ENCODE measurements at regions not wholly inside any gene's neighbourhood (a gene's known extent, or its start where the extent isn't known, plus 50 kb on each side); places are given as distances from the start of the nearest gene placed in this dataset.
"Not testable (repeated sequence)": the region's sequence is repeated elsewhere in the genome, so short reads cannot be mapped to it uniquely, and the experiment has no call there.

DNA sequence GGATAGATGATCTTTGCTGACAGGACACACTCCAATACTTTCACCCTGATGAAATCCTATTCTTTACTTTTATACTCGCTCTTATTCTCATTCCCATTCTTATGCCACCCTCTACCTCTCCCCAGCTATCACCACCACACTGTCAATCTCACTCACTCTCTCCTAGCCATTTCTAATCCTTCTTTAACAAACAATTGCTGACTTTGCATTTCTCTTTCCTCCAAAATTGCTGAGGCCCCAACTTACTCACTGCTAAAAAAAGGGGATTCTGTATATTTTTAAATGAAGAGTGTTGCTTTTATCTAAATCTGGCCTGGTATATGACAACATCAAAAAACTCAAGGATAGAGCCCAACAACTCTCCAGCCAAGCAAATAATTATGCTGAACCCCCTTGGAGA is 515.4 kb downstream of the MATN1 start:
- DNase-seq = not testable (repeated sequence)

DNA sequence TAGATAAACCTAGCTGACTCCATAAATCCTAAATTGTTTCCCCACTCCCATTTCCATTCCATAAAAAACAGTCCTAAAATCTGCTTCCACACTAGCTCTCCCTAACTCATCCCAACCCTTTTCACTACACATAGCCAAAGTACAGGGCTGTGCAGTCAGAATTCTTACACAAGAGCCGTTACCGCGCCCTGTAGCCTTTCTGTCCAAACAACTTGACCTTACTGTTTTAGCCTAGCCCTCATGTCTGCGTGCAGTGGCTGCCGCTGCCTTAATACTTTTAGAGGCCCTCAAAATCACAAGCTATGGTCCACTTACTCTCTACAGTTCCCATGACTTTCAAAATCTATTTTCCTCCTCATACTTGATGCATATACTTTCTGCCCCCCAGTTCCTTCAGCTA is 516.8 kb downstream of the MATN1 start:
- not testable (repeated sequence) for DNase-seq

DNA sequence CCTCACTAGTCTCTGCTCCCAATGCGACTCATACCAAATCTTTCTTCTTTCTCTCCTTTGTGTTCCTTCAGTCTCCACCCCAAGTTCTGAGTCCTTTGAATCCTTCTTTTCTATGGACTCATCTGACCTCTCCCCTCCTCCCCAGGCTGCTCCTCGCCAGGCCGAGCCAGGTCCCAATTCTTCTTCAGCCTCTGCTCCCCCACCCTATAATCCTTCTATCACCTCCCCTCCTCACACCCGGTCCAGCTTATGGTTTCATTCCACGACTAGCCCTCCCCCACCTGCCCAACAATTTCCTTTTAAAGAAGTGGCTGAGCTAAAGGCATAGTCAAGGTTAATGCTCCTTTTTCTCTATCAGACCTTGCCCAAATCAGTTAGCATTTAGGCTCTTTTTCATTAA is 518.5 kb downstream of the MATN1 start:
- not testable (repeated sequence) for DNase-seq

DNA sequence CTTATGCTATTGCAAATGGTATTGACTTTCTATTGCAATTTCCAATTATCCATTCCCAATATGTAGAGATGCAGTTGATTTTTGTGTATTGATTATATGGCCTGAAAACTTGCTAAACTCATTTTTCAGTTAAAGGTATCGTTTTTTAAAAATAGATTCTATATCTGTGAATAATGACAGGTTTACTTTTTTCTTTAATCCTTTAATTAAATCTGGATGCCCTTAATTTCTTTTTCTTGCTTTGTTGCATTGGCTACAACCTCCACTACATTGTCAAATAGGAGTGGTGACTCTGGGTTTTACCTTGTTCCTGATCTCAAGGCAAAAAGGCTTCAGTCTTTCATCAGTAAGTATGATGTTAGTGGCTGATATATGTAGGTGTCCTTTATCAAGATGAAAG is 522.4 kb downstream of the MATN1 start:
- DNase-seq = no peak

DNA sequence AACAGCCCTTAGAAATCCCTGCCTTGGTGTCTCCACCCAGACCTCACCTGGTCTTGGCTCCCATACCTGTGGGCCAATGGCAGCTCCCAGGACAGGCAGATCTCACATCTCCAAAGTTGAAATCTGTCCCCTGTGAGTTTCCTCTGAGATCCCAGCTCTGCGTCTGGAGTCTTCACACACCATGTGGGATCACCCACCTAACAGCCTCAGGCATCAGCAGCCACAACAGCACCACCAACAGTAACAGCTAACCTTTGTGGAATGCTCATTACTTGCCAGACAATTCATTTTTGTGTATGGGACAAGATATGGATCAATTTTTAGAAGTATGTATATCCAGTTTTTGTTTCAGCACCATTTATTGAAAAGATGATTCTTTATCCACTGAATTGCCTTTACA is 523.2 kb downstream of the MATN1 start:
- DNase-seq = no peak

DNA sequence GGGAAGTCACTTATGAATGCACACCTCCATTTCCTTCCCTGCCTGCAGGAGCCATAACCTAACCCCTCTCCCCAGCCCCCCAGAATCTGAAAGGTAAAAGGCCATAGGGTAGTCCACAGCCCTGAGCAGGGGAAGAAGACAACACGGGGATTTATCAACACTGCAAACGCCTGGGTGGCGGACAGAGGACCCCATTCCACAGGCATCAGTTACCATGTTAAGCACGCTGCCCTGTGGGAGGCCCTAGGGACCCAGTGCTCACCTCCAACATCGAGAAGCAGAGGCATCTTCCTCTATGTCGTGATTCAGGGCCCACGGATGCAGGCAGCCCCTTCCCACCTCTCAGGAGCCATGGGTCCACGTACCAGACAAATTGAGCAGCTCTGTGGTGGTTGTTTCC is 523.8 kb downstream of the MATN1 start:
- no peak for DNase-seq

DNA sequence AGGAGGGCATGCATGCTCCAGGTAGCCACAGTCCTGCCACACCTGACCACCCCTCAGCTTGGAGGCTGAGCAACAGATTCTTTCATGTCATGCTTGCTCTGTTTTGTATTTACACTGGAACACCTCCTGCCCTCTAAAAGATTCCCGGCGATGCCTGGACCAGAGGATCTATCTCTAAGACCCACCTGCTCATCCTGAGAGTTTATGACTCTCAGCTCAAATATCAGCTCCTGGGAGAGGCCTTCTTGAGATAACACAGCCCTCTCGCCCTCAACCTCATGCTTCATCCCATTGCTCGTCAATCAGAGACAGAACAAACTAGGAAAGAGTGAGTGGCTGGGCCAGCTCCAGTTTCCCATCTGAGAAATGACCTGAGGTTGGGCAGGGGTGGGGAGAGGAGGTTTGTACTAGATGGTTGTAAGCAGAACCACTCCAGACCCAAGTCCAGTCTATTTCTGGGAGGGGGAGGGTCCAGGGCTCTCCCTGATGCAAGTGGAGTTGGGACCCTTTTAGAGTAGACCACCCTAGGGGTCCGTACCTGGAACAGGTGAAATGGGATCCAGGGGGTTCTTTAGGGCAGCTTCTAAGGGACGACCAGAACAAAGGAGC is 524.5 kb downstream of the MATN1 start:
- DNase-seq = no peak

DNA sequence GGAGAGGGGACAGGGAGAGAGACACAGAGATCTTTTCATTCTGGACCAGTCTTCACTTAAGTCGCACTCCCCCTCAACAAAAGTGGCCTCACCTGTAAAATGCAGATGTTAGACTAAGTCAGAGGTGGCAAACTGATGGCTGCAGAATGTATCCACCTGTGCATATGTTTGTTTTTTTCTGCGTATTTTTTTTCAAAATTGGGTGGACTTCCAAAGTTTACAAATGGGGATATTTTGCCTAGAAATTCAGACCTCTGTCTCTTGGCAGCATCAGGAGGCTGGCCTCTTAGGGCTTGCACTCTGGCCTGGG is 525.0 kb downstream of the MATN1 start:
- no peak for DNase-seq

DNA sequence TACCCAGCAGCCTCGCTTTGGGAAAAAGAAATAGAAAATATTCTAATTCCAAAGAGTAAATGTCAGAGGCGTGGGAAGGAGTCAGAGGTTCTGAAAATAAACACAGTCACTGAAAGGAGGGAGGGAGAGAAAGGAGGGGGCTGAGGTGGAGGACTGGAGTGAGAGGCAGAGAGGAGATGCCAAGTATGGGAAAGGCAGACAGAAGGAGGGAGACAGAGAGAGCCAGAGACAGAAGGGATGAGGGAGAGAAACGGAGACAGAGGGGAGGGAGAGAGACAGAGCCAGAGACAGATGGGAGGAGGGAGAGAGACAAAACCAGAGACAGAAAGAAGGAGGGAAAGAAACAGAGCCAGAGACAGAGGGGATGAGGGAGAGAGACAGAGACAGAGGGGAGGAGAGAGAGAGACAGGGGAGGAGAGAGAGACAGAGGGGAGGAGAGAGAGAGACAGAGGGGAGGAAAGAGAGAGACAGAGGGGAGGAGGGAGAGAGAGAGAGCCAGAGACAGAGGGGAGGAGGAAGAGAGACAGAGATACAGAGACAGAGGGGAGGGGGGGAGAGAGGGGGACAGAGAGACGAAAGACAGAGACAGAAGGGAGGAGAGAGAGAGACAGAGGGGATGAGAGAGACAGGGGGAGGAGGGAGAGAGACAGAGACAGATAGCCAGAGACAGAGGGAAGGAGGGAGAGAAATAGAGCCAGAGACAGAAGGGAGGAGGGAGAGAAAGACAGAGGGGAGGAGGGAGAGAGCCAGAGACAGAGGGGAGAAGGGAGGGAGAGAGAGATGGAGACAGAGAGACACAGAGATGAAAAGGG is 525.5 kb downstream of the MATN1 start:
- DNase-seq = peak in 2 of 3 donors; percentile 3 to 16

DNA sequence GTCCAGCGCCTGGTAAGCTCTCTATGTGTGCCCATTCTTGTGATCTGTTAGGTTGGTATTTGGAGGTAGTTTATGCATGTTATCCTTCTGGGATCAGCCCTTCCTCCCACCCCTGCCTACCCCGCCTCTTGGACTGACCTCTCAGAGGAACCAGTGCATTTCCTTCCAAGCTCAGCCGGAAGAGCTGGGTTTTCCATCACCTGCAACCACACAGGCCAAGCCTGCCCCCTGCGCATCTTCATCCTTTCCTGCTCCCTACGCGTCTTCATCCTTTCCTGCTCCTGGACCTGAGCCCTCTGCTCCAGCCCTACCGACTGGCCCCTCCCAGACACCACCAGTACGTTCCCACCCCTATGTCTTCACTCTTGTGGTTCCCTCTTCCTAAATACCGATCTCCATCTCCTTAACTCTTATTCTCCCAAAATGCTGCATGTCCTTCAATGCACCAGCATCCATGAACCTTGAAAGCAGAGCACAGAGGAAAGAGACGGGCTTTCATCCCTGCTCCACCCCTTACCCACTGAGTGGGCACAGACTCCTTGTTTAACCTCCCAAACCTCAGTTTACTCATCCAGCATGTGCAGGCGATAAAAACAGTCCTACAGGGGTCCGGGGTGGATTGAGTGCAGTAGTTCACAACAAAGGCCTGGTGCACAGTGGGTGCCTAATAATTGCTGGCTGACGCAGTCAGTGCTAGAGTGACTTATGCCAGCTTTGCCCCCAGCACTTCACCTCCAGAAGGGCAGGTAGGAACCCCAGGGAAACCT is 526.3 kb downstream of the MATN1 start:
- DNase-seq = no peak

DNA sequence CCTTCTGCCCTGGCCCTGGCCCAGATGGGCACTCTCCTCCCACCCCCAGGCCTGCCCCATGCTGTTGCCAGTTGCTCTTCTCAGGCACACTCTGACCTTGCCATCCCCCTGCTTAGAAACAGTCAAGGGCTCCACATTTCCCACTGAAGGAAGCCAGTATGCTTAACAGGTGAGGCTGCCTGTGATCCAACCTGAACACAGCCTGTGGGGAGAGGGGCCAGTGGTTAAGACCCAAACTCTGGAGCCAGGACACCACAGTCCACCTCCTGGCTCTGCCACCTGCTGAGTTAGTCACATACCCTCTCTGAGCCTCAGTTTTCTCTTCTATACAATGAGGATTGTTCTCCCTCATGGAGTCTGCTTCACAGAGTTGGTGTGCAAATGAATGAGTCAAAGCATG is 526.9 kb downstream of the MATN1 start:
- no peak for DNase-seq

DNA sequence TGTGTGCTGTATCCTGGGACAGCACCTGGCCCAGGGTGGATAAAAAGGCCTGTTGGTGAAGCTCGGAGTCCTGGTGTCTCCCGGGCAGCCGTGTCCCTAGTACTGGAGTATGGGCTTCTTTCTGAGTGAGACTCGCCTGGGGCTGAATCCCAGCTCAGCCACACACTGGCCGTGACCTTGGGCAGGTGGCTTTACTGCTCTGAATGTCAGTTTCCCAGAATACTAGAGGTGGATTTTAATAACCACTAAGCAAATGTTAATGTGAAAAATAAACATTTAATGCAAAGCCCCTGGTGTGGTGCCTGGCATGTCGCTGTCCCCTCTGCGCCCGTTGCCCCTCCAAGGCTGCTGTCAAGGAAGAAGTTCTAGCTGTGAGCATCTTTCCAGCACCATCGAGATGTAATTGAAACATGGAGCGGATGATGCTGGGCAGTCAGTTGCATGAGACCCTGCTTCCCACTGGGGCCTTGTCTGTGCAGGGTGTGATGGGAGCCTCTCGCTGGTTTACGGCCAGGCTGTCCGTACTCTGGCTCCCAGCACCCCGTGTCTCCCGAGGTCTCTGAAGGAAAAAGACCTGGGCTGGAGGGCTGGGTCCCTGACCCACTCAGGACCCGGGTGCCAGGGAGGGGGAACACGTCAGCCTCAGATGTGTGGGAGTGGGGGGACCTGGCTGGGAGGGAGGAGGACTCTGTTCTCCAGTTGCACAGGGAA is 527.8 kb downstream of the MATN1 start:
- no peak for DNase-seq

DNA sequence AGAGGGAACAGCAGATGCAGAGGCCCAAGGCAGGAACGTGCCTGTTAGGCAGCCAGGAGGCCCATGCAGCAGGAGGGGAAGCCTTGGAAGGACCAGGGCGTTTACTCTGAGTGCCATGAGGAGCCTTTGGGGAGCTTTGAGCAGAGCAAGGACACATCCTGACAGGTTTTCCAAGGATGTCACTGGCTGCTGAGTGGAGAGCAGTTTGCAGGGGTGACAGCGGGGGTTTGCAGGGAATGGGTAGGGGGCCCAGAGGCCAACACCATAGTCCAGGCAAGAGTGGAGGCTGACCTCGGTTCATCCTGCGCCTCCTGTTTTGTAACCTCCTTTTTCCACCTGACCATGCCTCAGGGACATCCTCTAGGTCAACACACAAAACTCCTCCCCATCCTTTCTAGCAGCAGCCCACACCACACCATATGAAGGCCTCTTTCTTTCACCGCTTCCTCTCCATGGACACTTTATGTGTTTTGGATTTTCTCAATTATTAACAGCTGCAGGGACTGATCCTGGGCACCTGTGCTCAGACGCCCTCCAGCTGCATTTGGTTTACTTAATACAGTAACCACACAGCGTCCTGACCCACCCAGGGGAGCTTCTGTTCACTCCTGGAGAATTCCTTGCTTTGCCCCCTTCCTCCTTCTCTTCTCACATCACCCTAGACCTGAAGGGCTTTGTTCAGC is 528.5 kb downstream of the MATN1 start:
- peak in 1 of 3 donors; percentile 13 for DNase-seq

DNA sequence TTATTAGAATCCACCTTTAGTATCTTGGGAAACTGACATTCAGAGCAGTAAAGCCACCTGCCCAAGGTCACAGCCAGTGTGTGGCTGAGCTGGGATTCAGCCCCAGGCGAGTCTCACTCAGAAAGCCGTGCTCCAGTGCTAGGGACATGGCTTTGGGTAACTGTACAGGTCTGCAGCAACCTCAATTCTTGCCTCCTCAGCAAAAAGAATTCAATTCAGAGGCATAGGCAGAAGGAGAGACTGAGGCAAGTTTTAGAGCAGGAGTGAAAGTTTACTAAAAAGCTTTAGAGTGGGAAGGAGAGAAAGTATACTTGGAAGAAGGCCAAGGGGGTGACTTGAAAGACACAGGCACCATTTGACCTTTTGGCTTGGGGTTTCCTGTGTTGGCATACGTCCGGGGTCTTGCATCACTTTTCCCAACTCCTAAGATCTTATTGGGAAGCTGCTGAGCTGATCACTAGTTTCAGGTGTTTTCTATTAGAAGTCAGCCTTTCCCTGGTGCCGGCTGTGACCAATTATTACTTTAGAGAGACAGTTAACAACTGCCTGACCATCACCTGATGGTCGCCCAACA is 529.3 kb downstream of the MATN1 start:
- no peak for DNase-seq

DNA sequence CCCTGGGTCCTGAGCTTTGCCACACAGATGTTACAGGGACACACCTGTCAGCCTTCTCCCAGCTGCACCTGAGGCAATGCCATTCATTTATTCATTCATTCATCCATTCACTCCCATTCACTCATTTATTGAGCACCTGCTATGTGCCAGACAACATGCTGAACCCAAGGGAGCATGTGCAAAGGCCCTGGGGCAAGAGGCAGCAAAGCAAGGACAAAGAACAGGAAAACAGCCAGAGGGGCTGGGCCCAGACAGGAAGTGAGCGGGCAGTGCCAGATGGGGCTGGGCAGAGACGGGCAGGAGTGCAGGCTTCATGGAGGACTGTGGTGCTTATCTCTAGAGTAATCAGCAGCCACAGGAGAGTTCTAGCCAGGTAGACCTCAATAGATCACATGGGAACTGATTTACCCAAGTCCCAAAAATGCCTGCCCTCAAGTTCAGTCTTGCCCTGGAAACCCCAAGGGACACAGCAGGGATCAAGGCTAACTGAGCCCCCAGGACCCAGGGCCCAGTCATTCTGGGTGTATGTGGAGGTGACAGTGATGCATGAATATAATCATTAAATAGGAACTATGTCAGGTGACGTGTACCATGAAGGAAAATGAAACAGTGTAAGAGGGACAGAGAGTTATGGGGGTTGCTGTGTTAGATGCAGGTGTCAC is 530.3 kb downstream of the MATN1 start:
- DNase-seq = no peak

DNA sequence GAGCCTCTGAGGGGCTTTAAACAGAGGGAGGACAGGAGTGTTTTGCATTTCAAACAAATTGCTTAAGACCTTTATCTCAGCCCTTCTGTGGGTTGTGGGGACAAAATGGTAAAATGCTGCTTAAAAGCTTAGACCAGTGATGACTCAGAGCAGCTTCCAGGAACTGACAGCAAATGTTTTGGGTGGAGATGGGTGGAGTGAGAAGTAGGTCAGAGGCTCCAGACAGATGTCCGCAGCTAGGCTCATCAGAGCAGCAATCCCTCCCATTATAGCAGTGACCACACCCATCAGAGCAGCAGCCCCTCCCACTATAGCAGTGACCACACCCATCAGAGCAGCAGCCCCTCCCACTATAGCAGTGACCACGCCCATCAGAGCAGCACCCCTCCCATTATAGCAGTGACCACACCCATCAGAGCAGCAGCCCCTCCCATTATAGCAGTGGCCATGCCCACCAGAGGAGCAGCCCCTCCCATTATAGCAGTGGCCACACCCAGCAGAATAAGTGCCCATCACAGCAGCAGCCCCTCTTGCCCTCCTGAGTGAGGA is 532.2 kb downstream of the MATN1 start:
- peak; percentile 30 to 46 (median 30) for DNase-seq

DNA sequence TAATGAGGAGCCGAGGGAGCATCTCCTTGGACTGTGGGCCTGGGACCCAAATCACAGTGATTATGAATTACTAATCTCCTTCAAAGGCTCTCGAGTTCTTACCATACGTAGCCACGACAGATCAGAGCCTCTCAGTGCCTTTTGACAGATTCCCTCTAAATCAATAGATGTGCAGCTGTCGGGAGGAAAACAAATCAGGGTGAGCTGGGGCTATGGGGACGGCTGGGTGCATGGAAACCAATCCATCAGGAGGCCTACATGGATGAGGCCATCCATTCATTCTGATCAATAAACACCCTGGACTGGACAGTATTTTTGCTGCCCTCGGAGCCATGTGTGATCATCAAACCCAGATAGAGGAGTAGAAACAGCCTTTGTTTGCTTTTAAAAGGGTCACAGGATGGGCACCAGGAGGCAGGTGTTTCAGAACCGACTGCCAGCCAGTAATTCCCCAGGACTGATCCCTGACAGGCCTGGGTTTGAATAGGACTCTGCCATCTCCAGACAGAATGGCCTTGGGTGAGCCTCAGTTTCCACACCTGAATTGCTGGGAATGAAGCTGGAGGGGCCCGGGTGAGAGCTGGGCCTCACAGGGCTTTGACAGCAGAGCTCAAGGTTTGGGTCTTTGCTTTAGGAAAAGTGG is 532.8 kb downstream of the MATN1 start:
- DNase-seq = no peak

DNA sequence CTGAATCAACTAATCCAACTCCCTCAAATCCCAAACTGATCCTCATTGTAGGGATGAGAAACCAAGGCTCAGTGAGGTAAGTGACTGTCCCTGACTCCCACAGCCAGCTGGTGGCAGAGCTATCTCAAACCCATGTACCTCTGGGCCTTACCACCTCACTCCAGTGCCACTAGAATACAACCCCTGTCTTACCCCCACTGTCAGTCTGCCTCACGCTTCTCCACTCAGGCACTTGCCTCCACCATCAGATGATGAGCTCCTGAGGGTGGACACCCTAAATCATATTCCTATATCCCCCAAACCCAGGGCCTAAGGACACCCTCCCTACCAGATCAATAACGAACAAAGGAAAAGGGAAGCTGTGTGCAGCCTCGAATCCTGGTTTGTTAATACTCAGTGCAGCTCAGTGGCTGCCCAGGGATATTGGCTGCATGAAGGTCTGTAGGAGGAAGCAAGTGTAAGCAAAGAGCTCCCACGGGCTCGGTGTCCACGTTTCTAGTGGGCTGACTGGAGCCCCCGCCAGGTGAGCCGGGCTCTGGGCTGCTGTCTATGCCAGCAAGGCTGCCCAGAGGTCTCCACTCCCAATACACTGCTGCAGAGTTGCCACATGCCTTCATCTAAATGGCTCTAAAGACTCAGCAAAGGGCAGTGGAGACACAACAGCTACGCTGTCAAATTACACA is 533.4 kb downstream of the MATN1 start:
- no peak for DNase-seq

DNA sequence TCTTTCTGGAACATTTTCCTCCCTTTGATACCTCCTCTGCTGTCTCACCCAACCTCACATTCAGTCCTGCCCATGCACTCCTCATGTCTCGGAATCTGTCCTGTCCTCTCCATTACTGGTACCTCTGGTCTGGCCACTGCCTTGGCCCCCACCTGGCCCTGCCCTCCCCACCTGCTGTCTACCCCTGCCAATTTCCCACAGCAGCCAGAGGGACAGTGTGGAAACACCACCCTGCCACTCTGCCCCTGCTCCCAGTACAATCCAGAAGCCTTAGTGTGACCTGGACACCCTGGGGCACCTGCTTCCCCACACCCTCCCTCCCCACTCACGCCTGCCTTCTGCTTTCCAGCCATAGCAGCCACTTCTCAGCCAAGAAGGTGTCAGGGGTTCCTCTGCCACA is 534.4 kb downstream of the MATN1 start:
- no peak for DNase-seq
